HCT116 (cell line): ENCODE measurements at regions not wholly inside any gene's neighbourhood (a gene's known extent, or its start where the extent isn't known, plus 50 kb on each side); places are given as distances from the start of the nearest gene placed in this dataset.

Experiments
- EZH2 ChIP-seq: fragments of 200-600 bp; sonication (generic); IDR thresholded peaks from 2 replicates; pipeline ENCODE4 v1.6.1; 2017; ENCODE audit warnings: antibody characterized with exemption, mixed run types
- JUND ChIP-seq: IDR thresholded peaks from 2 replicates; pipeline ENCODE4 v1.6.1; 2012
- POLR2A ChIP-seq: IDR thresholded peaks from 2 replicates; pipeline ENCODE4 v1.7.0; 2011; ENCODE audit warnings: borderline replicate concordance; ENCODE audit not compliant: insufficient read depth, insufficient read length; ENCODE audit errors: extremely low read depth
- SIN3A ChIP-seq: IDR thresholded peaks from 2 replicates; pipeline ENCODE4 v1.6.1; 2012; ENCODE audit warnings: low read depth
- YY1 ChIP-seq: IDR thresholded peaks from 2 replicates; pipeline ENCODE4 v1.6.1; 2011; ENCODE audit warnings: low read length, low read depth, moderate library complexity, mild to moderate bottlenecking; ENCODE audit not compliant: insufficient replicate concordance; ENCODE audit errors: extremely low read depth
- ZBTB33 ChIP-seq: IDR thresholded peaks from 2 replicates; pipeline ENCODE4 v1.6.1; 2011; ENCODE audit warnings: mild to moderate bottlenecking, low read length, moderate library complexity; ENCODE audit not compliant: insufficient replicate concordance; ENCODE audit errors: extremely low read depth
- ZNF274 ChIP-seq: fragments of 200-500 bp; sonication (Bioruptor generic); IDR thresholded peaks from 2 replicates; pipeline ENCODE4 v1.6.1; 2014; ENCODE audit warnings: mild to moderate bottlenecking, low read depth, low read length, inconsistent platforms
- TF ChIP-seq, protein P1 (sequence below), 3 experiments: fragments of 200-600 bp in 1 of 3; sonication (generic) in 1 of 3; IDR thresholded peaks in 2 of 3; conservative IDR thresholded peaks in 1 of 3; 2 replicates each; pipeline ENCODE4 v1.5.1; 2012 to 2017; ENCODE audit warnings: low read depth in 2 of 3, low read length in 2 of 3, antibody characterized with exemption in 1 of 3, borderline replicate concordance in 1 of 3, control low read depth in 1 of 3, mild to moderate bottlenecking in 1 of 3, mixed read lengths in 1 of 3, mixed run types in 1 of 3, moderate library complexity in 1 of 3; ENCODE audit not compliant: insufficient read depth in 1 of 3

- TF ChIP-seq EZH2, result no peak
- TF ChIP-seq YY1, result no peak
- TF ChIP-seq ZNF274, result no peak
- TF ChIP-seq, protein P1, sequence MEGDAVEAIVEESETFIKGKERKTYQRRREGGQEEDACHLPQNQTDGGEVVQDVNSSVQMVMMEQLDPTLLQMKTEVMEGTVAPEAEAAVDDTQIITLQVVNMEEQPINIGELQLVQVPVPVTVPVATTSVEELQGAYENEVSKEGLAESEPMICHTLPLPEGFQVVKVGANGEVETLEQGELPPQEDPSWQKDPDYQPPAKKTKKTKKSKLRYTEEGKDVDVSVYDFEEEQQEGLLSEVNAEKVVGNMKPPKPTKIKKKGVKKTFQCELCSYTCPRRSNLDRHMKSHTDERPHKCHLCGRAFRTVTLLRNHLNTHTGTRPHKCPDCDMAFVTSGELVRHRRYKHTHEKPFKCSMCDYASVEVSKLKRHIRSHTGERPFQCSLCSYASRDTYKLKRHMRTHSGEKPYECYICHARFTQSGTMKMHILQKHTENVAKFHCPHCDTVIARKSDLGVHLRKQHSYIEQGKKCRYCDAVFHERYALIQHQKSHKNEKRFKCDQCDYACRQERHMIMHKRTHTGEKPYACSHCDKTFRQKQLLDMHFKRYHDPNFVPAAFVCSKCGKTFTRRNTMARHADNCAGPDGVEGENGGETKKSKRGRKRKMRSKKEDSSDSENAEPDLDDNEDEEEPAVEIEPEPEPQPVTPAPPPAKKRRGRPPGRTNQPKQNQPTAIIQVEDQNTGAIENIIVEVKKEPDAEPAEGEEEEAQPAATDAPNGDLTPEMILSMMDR (IDR thresholded peaks at IDR 0.05 in 2 of 3, conservative IDR thresholded peaks at IDR 0.05 in 1 of 3; ENCODE audit: borderline replicate concordance in 1 of 3, insufficient read depth in 1 of 3, low read depth in 2 of 3, low read length in 2 of 3), result no peak
- TF ChIP-seq SIN3A, result no peak
- TF ChIP-seq POLR2A, result no peak
- TF ChIP-seq ZBTB33, result no peak
- TF ChIP-seq JUND, result no peak
These were observed 110.8 kb downstream of the ZNF22 start for GRCh38 chr10:45111509-45111908.
